ENCODE measurements at regions not wholly inside any gene's neighbourhood (a gene's known extent, or its start where the extent isn't known, plus 50 kb on each side); places are given as distances from the start of the nearest gene placed in this dataset.

GRCh38 chr3:22319446-22319845 lies 568.4 kb upstream of the ZNF385D start:
- no peak overlapping the region for H3K4me3 ChIP-seq (replicated peaks in 1 of 2; ENCODE audit: low read depth in 1 of 2, low read length in 2 of 2)
- H2AFZ ChIP-seq (ENCODE audit: low read depth, low read length, poor library complexity, severe bottlenecking), result no peak overlapping the region
- H3K27me3 ChIP-seq (ENCODE audit: insufficient read depth, low read length), result no peaks in the 10 kb centered on the region
- CTCF ChIA-PET, result no interaction called here
- H3K9me2 ChIP-seq (ENCODE audit: insufficient read depth), result no peaks in the 10 kb centered on the region
- TF ChIP-seq, protein P1, sequence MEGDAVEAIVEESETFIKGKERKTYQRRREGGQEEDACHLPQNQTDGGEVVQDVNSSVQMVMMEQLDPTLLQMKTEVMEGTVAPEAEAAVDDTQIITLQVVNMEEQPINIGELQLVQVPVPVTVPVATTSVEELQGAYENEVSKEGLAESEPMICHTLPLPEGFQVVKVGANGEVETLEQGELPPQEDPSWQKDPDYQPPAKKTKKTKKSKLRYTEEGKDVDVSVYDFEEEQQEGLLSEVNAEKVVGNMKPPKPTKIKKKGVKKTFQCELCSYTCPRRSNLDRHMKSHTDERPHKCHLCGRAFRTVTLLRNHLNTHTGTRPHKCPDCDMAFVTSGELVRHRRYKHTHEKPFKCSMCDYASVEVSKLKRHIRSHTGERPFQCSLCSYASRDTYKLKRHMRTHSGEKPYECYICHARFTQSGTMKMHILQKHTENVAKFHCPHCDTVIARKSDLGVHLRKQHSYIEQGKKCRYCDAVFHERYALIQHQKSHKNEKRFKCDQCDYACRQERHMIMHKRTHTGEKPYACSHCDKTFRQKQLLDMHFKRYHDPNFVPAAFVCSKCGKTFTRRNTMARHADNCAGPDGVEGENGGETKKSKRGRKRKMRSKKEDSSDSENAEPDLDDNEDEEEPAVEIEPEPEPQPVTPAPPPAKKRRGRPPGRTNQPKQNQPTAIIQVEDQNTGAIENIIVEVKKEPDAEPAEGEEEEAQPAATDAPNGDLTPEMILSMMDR (IDR thresholded peaks at IDR 0.05 in 2 of 3, conservative IDR thresholded peaks at IDR 0.05 in 1 of 3; ENCODE audit: borderline replicate concordance in 1 of 3, insufficient read depth in 1 of 3, low read depth in 2 of 3, low read length in 2 of 3), result no peak
- TF ChIP-seq FOSL1 (IDR thresholded peaks at IDR 0.05; ENCODE audit: low read depth), result no peak
- no peak for TF ChIP-seq SP1 (IDR thresholded peaks at IDR 0.05; ENCODE audit: low read depth)
- H3K79me2 ChIP-seq (ENCODE audit: insufficient read depth, low read length), result no peaks in the 10 kb centered on the region
- no TSS peak for BruUV-seq (replicated peaks)
- intact Hi-C loops (cut with micrococcal nuclease), result no loop called here
- POLR2A ChIA-PET, result no interaction called here
- H3K9ac ChIP-seq (ENCODE audit: low read length), result no peak overlapping the region
- no peak overlapping the region for H3K4me2 ChIP-seq (ENCODE audit: low read length)
- RAD21 ChIA-PET (ENCODE audit: low non-redundant PET in 1 of 2, low total read pairs in 2 of 2, uncharacterized antibody in 2 of 2, unreplicated experiment in 2 of 2), result no interaction called here
- no peaks in the 10 kb centered on the region for H3K36me3 ChIP-seq (ENCODE audit: control insufficient read depth in 1 of 2, insufficient read depth in 2 of 2, low read length in 2 of 2)
- no peak overlapping the region for H3K27ac ChIP-seq (ENCODE audit: low read depth, low read length)
- DNase-seq (ENCODE audit: low read depth, low spot score) (no peak), ATAC-seq (no peak)
- H3K9me3 ChIP-seq (ENCODE audit: control insufficient read depth in 1 of 2, insufficient read depth in 1 of 2, low read depth in 1 of 2, low read length in 2 of 2), result peaks cover 0 to 15% of the 10 kb centered on the region in 2 experiments; a peak in 2 of 4 replicates
- no peaks in the 10 kb centered on the region for H4K20me1 ChIP-seq (ENCODE audit: insufficient read depth)
- H3K4me1 ChIP-seq (ENCODE audit: control insufficient read depth in 1 of 2, insufficient read depth in 2 of 2, low read length in 2 of 2), result no peaks in the 10 kb centered on the region

- H3K4me3 ChIP-seq (replicated peaks in 1 of 2; ENCODE audit: low read depth in 1 of 2, low read length in 2 of 2), result no peak overlapping the region
- no peaks in the 10 kb centered on the region for H3K9me2 ChIP-seq (ENCODE audit: insufficient read depth)
- H3K79me2 ChIP-seq (ENCODE audit: insufficient read depth, low read length), result no peaks in the 10 kb centered on the region
- H2AFZ ChIP-seq (ENCODE audit: low read depth, low read length, poor library complexity, severe bottlenecking), result no peak overlapping the region
- no TSS peak for BruUV-seq (replicated peaks)
- H3K27ac ChIP-seq (ENCODE audit: low read depth, low read length), result no peak overlapping the region
- ChIA-PET POLR2A (no interaction called here), CTCF (no interaction called here), RAD21 (ENCODE audit: low non-redundant PET in 1 of 2, low total read pairs in 2 of 2, uncharacterized antibody in 2 of 2, unreplicated experiment in 2 of 2) (no interaction called here)
- intact Hi-C loops (cut with micrococcal nuclease), result no loop called here
- no peaks in the 10 kb centered on the region for H3K27me3 ChIP-seq (ENCODE audit: insufficient read depth, low read length)
- no peaks in the 10 kb centered on the region for H4K20me1 ChIP-seq (ENCODE audit: insufficient read depth)
- ATAC-seq, result no peak
- H3K4me2 ChIP-seq (ENCODE audit: low read length), result no peak overlapping the region
- DNase-seq (ENCODE audit: low read depth, low spot score), result no peak
- no peaks in the 10 kb centered on the region for H3K4me1 ChIP-seq (ENCODE audit: control insufficient read depth in 1 of 2, insufficient read depth in 2 of 2, low read length in 2 of 2)
- no peak overlapping the region for H3K9ac ChIP-seq (ENCODE audit: low read length)
- no peaks in the 10 kb centered on the region for H3K36me3 ChIP-seq (ENCODE audit: control insufficient read depth in 1 of 2, insufficient read depth in 2 of 2, low read length in 2 of 2)
- H3K9me3 ChIP-seq (ENCODE audit: control insufficient read depth in 1 of 2, insufficient read depth in 1 of 2, low read depth in 1 of 2, low read length in 2 of 2), result peaks cover 6 to 11% of the 10 kb centered on the region in 2 experiments; a peak in 2 of 4 replicates
- no peak for TF ChIP-seq POLR2A (IDR thresholded peaks at IDR 0.05; ENCODE audit: borderline replicate concordance, extremely low read depth, insufficient read depth, insufficient read length)
- TF ChIP-seq ZNF274 (IDR thresholded peaks at IDR 0.05; ENCODE audit: low read depth, low read length), result no peak
- TF ChIP-seq JUND (IDR thresholded peaks at IDR 0.05), result no peak
- no peak for TF ChIP-seq EGR1 (IDR thresholded peaks at IDR 0.05; ENCODE audit: low read depth)
- no peak for TF ChIP-seq SP1 (IDR thresholded peaks at IDR 0.05; ENCODE audit: low read depth)
- no peak for TF ChIP-seq REST (IDR thresholded peaks at IDR 0.05; ENCODE audit: low read depth)
- no peak for TF ChIP-seq RAD21 (IDR thresholded peaks at IDR 0.05; ENCODE audit: low read depth)
- TF ChIP-seq, protein P2, sequence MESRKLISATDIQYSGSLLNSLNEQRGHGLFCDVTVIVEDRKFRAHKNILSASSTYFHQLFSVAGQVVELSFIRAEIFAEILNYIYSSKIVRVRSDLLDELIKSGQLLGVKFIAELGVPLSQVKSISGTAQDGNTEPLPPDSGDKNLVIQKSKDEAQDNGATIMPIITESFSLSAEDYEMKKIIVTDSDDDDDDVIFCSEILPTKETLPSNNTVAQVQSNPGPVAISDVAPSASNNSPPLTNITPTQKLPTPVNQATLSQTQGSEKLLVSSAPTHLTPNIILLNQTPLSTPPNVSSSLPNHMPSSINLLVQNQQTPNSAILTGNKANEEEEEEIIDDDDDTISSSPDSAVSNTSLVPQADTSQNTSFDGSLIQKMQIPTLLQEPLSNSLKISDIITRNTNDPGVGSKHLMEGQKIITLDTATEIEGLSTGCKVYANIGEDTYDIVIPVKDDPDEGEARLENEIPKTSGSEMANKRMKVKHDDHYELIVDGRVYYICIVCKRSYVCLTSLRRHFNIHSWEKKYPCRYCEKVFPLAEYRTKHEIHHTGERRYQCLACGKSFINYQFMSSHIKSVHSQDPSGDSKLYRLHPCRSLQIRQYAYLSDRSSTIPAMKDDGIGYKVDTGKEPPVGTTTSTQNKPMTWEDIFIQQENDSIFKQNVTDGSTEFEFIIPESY (IDR thresholded peaks at IDR 0.05; ENCODE audit: extremely low read depth, insufficient replicate concordance, low read length), result no peak
- TF ChIP-seq CBX3 (IDR thresholded peaks at IDR 0.05; ENCODE audit: low read depth), result no peak
- no peak for TF ChIP-seq EZH2phosphoT487 (IDR thresholded peaks at IDR 0.05; ENCODE audit: borderline replicate concordance)
Observed at GRCh38 chr3:22322861-22323260, 571.9 kb upstream of the ZNF385D start.
